ENCODE measurements at regions not wholly inside any gene's neighbourhood (a gene's known extent, or its start where the extent isn't known, plus 50 kb on each side); places are given as distances from the start of the nearest gene placed in this dataset.

DNA sequence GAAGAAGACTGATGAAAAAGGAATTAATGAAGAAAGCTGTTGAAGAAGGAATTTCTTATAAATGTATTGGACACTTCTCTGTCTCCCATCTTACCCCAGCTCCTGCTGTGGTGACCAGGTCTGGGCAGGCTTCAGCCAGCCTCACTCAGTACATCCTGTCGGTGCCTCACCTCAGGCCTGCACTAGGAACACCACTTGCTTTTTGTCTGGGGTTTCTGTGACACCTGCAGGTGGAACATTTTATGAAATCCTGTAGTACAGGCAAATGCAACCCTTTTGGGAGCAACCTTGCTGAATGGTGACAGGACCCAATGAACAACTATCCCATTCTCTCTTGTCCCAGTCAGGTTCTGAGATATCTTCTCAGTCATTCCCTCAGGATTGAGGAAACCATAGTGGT, 129.7 kb downstream of the PRDM13 start:
- TF ChIP-seq TEAD4 (IDR thresholded peaks at IDR 0.05) (no peak), NFIC (IDR thresholded peaks at IDR 0.05) (no peak), YY1 (IDR thresholded peaks at IDR 0.05; ENCODE audit: low read depth) (no peak), EGR1 (IDR thresholded peaks at IDR 0.05) (no peak), TCF12 (IDR thresholded peaks at IDR 0.05; ENCODE audit: low read depth) (no peak), CEBPB (IDR thresholded peaks at IDR 0.05) (no peak), TAF1 (IDR thresholded peaks at IDR 0.05; ENCODE audit: low read depth) (no peak), RAD21 (IDR thresholded peaks at IDR 0.05; ENCODE audit: low read depth) (no peak), EP300 (IDR thresholded peaks at IDR 0.05; ENCODE audit: borderline replicate concordance) (no peak), FOXM1 (IDR thresholded peaks at IDR 0.05; ENCODE audit: borderline replicate concordance, low read depth) (no peak), ZBTB7A (IDR thresholded peaks at IDR 0.05; ENCODE audit: low read depth) (no peak), CREB1 (IDR thresholded peaks at IDR 0.05; ENCODE audit: low read depth) (no peak)
- TF ChIP-seq, protein P1, sequence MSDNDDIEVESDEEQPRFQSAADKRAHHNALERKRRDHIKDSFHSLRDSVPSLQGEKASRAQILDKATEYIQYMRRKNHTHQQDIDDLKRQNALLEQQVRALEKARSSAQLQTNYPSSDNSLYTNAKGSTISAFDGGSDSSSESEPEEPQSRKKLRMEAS (IDR thresholded peaks at IDR 0.05) = no peak
- TF ChIP-seq, protein P2, sequence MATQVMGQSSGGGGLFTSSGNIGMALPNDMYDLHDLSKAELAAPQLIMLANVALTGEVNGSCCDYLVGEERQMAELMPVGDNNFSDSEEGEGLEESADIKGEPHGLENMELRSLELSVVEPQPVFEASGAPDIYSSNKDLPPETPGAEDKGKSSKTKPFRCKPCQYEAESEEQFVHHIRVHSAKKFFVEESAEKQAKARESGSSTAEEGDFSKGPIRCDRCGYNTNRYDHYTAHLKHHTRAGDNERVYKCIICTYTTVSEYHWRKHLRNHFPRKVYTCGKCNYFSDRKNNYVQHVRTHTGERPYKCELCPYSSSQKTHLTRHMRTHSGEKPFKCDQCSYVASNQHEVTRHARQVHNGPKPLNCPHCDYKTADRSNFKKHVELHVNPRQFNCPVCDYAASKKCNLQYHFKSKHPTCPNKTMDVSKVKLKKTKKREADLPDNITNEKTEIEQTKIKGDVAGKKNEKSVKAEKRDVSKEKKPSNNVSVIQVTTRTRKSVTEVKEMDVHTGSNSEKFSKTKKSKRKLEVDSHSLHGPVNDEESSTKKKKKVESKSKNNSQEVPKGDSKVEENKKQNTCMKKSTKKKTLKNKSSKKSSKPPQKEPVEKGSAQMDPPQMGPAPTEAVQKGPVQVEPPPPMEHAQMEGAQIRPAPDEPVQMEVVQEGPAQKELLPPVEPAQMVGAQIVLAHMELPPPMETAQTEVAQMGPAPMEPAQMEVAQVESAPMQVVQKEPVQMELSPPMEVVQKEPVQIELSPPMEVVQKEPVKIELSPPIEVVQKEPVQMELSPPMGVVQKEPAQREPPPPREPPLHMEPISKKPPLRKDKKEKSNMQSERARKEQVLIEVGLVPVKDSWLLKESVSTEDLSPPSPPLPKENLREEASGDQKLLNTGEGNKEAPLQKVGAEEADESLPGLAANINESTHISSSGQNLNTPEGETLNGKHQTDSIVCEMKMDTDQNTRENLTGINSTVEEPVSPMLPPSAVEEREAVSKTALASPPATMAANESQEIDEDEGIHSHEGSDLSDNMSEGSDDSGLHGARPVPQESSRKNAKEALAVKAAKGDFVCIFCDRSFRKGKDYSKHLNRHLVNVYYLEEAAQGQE (IDR thresholded peaks at IDR 0.05; ENCODE audit: low read depth) = no peak
